ENCODE measurements at regions not wholly inside any gene's neighbourhood (a gene's known extent, or its start where the extent isn't known, plus 50 kb on each side); places are given as distances from the start of the nearest gene placed in this dataset.
"Not testable (repeated sequence)": the region's sequence is repeated elsewhere in the genome, so short reads cannot be mapped to it uniquely, and the experiment has no call there.

DNA sequence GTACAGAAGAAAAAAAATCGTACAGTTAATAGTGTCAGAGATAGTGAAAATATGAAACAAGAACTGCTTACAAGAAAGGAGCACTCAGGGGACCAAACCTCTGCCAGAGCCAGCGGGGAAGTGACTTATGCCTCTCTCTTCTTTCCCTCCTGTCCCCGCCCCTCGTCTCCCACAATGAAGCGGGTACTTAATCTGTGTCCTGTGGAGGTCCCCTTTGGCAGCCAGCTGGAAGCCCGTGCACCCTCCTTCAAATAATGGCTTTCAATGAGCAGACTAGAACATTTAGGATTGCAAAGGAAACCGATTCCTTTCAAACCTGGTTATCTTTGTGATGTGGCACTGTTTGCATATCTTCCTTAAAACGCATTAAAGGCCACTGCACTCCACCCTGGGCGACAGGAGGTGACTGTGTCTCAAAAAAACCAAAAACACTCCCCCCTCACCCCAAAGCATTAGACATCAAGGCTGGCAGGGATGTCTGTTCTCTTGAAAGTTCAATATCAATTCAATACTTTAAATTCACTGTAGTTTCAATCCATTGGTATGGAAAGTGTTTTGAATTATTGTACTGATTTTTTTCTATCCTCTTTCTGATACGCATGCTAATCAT lies 51.7 kb downstream of the PPIAL4C start:
- peak; percentile 42 for DNase-seq

DNA sequence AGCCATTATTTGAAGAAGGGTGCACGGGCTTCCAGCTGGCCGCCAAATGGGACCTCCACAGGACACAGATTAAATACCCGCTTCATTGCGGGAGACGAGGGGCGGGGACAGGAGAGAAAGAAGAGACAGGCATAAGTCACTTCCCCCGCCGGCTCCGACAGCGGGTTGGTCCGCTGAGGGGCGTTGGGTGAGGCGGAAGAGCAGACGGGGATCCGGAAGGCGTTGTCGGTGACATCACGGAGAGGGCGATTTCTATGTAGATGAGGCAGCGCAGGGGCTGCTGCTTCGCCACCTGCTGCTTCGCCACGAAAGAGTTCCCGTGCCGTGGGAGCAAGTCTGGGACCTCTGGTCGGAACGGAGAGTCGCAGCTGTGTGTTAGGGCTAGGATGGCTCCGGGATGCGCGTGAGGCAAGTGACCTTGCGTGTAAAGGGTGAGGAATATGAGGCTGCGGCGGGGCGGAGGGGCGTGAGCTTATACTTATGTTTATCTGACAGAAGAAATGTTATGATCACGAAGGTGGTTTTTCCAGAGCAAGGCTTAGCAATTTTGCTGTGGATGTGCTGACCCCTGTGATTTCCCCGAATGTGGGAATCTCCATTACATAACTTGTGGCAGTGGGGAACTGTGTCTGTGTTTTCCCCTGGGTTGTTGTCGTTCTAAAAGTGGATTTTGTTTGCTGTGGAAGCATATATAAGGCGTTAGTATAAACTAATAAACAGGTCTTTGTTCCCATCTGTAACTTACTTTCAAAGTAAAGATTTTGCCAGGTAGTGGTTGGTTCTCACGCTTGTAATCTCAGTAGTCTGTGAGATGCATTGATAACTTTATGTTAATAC lies 52.9 kb downstream of the PPIAL4C start:
- peak; percentile 88 for DNase-seq

DNA sequence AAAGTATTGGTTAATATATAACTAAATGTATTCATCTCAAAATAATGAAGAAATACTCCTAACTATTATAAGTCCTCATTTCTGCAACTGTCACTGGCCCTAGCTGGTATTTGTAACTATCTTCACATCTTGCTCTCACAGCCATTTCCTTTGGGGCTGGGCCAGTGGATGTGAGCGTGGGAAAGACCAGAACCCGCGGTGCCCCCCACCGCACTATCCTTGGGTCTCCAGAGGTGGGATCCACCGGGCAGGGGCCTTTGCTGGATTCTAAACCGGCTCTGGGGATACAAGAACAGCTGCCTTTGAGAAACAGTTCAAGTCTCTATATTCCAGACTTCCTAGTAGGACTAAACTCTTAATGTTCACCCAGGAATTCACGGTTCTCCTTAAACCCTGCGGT lies 54.8 kb downstream of the PPIAL4C start:
- DNase-seq = not testable (repeated sequence)

DNA sequence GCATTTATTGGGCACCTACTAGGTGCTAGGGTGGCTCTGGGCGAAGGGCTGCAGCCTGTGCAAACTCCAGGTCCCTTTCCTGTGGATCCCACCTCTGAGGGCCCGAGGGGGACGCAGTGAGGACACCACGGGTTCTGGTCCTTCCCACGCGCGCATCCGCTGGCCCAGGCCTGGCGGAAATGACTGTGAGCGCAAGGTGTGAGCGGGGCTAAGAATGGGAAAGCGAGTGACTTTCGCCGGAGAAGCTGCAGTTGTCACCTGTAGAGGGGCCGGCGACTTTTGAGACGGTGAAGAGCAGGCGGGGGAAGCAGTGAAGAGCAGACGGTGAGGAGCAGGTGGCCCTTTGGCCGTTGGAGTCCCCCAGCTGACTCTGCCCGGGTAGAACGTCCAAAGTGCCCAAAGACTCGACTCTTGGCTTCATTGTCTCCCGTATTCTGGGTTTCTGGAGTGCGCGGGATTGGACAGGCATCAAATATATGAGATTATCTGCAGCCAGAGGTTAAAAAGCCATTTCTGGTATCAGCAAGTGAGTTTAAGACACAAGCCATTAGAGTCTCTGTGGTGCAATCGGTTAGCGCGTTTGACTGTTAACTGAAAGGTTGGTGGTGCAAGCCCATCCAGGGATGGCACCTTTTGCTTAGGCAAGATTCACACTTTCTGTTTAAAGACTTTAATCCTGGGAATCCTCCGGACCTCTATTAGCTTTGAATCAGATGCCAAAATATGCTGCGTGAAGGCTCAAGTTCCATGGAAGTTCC lies 55.4 kb downstream of the PPIAL4C start:
- DNase-seq = not testable (repeated sequence)

DNA sequence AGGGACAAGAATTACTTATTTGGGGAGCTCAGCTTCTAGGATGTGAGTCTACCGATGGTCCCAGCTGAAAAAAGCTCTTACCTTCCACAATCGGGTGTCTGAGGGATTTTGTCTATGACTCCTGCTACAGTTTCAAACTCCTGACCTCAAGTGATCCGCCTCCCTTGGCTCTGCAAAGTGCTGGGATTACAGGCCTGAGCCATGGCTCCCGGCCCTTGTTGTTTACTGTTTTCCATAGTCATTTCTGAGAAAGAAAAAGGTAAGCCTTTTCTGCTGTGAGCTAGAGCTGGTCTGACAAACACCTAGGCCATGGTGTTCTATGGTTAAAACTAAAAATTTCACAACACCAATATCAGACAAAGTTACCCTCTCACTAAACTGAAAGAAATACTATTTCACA lies 57.5 kb downstream of the PPIAL4C start:
- not testable (repeated sequence) for DNase-seq

DNA sequence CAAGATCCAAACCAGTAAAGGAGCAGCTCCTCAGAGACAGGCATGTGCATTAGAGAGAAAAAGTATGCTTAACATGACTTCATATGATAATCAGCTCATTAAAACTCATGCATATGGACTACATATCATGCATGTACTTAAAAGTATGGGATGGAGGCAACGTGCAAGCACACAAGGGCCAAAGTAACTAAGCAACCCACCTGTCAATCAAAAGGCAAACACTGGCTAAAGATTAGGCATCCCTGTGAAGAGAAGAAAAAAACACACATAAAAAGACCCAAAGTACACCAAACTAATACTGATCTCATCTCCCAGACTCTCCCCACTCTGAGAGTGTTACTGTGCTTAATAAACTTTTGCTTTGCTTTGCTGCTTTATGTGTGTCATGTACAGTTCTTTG lies 61.2 kb downstream of the PPIAL4C start:
- not testable (repeated sequence) for DNase-seq

DNA sequence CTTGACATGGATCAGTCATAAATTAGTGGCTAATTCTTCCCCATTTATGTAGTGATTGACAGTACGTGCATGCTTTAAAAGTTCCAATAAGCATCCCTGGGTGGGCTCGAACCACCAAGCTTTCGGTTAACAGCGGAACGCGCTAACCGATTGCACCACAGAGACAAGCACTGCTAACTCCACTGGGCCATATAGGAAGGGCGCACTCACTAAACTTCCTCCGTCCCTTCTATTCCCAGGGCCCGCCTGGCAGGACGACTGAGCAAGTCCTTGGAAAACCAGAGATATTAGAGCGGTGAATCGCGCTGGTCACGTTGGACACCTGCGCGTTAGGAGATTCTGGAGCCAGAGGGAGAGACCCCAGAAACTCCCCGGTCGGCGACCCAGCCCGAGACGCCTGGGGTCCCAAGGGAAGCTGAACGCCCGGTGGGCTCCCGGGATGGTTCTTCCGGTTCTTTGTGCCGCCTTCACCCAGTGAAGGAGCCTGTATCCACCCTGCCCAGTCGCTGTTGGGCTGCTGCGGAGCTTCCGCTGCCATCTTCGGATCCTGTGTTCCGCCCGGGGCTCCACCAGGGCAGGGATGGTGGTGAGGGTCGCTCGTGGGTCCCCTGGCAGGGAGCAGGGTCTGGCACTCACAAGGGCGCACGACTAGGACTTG lies 62.8 kb downstream of the PPIAL4C start:
- not testable (repeated sequence) for DNase-seq

DNA sequence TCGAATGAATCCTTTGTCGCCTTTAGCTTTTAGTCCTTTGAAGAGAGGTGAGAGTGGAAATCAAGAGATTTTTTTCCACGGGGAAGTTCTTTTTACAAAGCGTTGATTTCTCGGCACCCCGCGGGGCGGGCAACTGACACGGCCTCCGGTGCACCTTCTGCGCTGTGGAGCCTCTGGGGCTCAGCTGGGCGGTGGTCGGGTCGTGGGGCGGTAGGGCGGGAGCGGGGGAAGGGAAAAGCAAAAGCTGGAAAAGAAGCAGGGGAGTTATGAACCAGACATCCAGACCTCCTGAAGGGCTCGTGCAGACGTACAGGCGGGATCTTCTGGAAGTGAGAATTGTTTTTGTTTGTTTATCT lies 63.3 kb downstream of the PPIAL4C start:
- DNase-seq = peak; percentile 22

DNA sequence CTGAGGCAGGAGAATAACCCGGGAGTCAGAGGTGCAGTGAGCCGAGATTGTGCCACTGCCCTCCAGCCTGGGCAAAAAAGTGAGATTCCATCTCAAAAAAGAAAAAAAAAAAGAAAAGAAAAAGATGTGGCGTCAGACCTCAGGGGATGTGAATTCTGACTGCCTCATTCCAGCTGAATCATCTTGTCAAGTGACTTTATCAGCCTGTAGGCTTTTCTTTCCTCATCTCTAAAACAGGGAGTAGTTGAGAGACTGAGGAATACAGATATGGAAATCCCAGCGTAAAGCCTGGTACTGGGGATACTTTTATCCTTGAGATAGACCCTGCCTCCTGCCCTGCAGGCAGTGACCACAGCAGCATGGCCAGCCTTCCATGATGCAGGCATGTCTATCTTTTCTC lies 74.1 kb downstream of the PPIAL4C start:
- not testable (repeated sequence) for DNase-seq

DNA sequence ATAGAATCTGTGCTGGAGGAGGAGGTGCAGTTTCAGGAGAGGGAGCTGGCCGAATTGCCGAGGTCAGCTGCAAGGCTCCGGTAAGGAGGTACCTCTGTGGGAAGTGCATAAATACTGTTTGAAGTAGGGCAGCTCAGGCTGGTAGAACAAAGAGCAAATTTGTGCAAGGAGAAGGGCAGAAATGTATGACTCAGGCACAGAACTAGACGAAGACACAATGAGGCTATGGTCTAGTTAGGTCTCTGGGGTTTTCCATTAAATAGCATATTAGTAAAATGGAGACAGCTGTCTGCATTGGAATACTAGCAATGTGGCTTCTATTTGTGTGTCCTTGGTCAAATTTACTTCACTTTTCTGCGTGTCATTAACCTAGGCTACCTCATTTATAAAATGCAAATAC lies 74.5 kb downstream of the PPIAL4C start:
- not testable (repeated sequence) for DNase-seq

DNA sequence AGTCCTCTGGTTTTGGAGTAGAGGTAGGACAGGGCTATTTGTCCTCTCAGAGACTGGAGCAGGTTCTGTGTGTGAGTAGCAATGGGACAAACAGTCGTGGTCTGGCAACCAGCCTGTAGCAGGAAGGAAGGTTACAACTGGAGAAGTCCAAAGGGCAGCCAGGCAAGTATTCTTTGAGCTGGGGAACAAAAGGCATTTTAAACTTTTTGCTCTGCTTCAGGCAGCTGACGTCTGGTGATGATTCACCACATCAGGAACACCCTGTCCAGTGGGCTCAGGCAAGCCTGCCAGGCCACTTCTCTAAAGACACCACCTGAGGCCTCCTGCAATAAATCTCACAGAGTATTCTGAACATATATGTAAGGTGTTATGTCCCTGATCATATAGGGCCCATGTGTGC lies 81.0 kb downstream of the PPIAL4C start:
- DNase-seq = not testable (repeated sequence)

DNA sequence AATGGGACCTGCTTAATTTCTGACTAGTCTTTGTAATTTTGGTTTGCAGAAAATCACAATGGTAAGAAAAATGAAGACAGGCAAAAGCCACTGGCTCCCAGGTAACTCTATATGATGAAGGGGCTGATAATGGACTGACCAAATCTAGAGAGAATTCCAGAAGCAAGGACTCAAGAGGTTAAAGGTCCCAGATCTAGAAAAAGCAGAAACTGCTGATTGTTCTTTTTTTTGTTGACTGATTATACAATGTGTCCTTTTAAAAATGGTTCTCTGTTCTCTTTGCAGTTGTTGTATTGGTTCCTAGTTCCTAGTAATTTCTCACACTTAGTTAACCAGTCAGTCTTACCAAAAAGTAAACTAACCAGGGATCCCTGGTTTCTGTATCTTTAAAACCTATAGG lies 81.4 kb downstream of the PPIAL4C start:
- not testable (repeated sequence) for DNase-seq

DNA sequence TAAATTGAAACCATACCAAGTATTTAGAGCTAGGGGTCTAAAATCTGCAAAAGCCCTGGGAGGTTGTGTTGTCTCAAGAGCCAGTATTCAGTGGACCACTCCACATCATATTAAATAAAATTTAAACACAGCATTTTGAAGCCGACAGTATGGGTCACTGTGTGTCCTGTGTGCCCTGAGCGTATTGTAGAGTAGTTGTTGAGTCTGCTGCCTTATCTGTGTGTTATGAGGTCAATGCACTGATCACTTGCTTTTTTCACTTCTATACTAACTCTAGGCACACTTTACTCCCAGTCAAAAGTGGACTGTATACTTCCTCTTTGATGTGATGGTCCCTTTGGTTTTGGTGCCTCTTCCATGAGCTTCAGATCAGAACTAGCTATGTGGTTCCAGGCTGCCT lies 81.9 kb downstream of the PPIAL4C start:
- DNase-seq = not testable (repeated sequence)

DNA sequence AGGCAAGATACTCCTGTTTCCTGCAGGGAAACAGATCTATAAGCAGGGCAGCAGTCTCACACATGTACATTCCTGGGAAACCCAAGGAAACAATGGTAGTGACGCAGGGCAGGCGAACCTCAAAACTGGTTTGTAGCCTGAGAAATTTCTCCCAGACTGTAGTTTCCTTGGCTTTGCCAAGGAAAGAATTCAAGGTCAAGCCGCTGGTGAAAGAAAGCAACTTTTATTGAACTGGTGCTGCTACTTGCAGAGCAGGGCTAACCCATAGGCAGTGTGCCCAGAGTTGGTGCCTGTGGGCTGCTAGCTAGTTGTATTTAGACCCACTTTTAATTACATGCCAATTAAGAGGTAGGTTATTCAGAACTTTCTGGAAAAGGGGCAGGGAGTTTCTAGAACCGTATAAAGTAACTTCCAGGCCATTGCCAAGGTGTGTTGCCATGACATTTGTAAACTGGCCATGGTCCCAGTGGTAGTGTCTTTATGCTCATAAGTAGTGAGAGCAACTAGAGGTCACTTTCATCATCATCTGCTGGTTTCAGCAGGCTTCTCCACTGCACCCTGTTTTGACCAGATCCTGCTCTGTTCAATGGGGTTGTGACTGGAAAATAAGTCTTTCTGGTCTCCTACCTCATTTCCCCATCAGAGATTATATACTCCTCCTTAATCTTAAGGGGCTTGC lies 89.7 kb downstream of the PPIAL4C start:
- not testable (repeated sequence) for DNase-seq

DNA sequence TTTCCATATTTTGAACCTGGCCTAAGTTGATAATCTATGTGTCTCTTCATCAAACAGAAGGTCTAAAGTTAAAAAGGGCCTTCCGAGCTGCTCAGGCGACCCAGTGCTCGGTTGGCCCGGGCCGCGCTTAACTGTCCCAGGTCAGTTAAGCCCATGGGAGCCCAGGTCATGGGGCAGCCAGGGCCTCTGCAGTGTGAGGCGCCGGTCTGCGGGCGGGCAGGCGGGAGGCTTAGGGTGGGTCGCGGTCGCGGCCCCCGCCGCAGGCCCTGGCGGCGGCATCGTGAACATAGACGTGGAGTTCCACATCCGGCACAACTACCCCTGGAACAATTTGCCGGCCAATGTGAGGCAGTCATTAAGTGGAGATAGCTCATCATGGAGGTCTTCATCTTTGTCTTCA lies 91.3 kb downstream of the PPIAL4C start:
- not testable (repeated sequence) for DNase-seq

DNA sequence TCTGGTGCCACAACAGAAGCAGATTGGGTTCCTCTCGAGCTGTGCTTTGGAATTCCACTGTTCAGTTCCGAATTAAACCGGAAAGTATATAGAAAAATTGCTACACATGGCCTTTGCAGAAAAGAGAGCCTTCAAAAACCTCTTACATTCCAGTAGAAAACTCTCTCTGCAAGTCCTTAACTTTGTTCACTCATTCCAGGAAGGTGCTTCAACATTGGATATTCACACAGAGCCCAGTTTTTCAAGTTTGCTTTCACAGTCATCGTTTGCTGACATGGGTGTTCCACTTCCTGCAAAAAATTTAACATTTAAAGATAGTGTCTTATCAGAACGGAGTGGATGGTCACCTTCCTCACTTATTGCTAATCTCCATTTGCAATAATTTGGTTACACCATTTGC lies 93.7 kb downstream of the PPIAL4C start:
- DNase-seq = not testable (repeated sequence)

DNA sequence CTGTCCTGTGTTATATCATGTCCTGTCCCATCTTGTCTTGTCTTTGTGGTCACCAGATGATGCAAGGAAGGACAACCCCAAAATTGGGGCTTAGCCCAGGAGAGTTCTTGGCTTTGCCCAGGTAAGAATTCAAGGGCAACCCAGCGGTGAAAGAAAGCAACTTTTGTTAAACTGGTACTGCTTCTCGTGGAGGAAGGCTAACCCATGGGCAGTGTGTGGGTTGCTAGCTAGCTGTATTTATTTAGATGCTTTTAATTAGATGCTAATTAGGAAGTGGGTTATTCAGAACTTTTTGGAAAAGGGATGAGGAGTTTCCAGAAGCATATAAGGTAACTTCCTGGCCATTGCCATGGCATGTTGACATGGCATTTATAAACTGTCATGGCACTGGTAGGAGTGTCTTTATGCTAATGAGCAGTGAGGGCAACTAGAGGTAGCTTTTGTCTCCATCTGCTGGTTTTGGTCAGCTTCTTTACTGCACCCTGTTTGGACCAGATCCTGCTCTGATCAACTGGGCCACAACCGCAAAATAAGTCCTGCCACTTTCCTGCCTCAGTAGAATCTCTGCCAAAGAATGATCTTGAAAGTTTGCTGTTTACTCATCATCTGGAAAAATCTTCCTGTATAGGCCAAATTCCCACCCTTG lies 95.8 kb upstream of the FCGR1A start:
- not testable (repeated sequence) for DNase-seq

DNA sequence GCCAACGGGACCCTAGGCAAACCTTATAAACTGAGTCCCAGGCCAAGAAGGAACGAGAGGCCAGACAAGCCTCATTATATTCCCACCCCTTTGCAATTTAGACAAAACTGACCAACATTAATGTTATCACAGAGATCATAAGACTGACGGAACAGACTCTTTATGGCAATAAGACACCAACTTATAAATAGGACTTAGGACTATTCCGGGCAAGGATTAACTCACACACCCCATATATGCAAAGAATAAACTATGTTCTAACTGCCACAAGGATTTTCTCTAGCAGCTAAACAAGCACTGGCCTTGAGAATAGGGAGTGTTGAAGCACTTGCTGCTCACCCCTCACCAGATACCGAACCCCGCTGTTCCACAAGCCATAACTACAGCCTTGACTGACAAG lies 91.1 kb upstream of the FCGR1A start:
- not testable (repeated sequence) for DNase-seq

DNA sequence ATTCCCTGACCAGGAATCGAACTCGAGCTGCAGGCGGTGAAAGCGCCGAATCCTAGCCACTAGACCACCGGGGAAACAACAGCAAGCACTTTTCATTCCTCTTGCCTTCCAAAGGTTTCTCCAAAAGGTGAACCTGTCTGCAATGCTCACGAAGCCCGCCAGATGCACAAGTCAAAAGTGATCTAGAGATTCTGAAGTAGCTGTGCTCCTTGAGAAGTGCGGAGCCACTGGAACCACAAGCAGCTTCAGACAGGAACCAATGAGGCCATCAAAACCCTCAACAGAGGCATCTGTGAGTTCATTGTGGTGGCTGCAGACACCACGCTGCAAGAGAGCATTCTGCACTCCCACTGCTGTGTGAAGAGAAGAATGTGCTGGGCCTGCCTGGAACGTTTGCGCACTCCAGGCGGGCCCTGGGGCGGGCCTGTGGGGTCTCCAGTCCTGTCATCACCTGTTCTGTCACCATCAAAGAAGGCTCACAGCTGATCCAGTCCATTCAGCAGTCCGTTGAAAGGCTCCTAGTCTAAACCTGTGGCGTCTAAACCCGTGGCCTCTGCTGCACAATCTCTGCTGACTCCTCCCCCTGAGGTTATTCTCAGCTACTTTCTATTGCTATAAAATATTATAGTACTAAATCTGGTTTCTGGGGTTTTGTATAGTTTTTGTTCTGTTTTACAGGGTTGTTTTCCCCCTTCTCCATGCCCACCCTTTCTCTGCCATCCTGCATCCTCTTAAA lies 89.5 kb upstream of the FCGR1A start:
- DNase-seq = peak; percentile 10

DNA sequence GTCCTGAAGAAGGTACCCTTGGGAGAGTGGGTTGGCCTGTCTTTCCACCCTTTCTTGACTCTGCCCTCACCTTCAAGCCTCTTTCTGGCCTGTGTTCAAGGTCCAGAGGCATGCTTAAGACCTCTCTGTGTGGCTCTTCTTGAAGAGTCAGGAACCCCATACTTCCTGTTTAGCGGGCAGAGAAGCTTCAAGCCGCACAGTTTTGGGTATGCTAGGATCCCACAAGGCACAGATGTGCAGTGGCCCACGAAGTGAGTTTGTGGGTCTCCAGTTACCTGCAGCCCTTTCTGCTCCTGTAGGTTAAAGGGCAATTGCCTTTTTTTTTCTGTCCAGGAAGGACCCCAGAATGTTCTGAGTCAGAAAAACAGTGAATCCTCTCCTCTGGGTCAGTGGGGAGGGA lies 87.4 kb upstream of the FCGR1A start:
- not testable (repeated sequence) for DNase-seq

DNA sequence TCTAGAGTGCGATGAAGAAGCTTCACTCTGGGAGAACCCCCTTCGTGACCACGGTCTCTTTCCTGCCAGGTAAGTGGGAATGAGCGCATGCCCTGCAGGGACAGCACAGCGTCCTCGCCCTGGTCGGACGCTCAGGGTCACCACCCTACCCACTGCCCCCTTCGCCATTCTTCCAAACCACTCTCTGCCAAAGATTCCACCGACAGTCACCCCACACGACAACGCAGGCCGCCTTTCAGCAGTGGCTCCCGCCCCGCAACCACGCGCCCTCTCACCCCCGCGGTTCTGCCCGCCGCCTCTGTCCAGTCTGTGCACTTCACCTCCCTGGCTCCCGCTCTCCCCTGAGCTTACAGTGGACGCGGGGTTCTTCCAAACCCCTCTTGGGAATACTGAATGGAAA lies 82.3 kb upstream of the FCGR1A start:
- not testable (repeated sequence) for DNase-seq
